A673 (cell line): ENCODE measurements at regions not wholly inside any gene's neighbourhood (a gene's known extent, or its start where the extent isn't known, plus 50 kb on each side); places are given as distances from the start of the nearest gene placed in this dataset.

Experiments
- BruUV-seq: library from RNA; stranded (reverse); fragments of 400-500 nt; replicated peaks from 2 replicates; lab custom pipeline; 2021; lab: Mats Ljungman, UMichigan
- CTCF ChIA-PET: fragments of 300-600 bp; sonication (Branson Sonifier 250); formaldehyde crosslinking; loops from one replicate; lab custom pipeline; 2022; ENCODE audit warnings: antibody characterized with exemption; lab: Charles Lee
- POLR2A ChIA-PET: fragments of 300-600 bp; sonication (Branson Sonifier 250); formaldehyde crosslinking; loops from one replicate; lab custom pipeline; 2022; ENCODE audit warnings: antibody characterized with exemption; ENCODE audit not compliant: low non-redundant PET; lab: Charles Lee
- DNase-seq: peaks from one replicate; pipeline ENCODE4 v3.0.0-alpha.2; 2015; ENCODE audit warnings: low spot score
- H3K27ac ChIP-seq: fragments of 200-600 bp; sonication (generic); 2 replicates; pipeline ENCODE4 v1.5.1; 2016; ENCODE audit warnings: mixed run types, low read depth, mild to moderate bottlenecking, mixed read lengths, antibody characterized with exemption, low read length; ENCODE audit not compliant: poor library complexity, severe bottlenecking
- H3K27me3 ChIP-seq: fragments of 200-600 bp; sonication (generic); replicated peaks from 2 replicates; pipeline ENCODE4 v1.6.1; 2017; ENCODE audit warnings: mixed run types, low read depth, mild to moderate bottlenecking, mixed read lengths, antibody characterized with exemption, low read length; ENCODE audit not compliant: insufficient read depth, poor library complexity
- H3K36me3 ChIP-seq: fragments of 200-600 bp; sonication (generic); 2 replicates; pipeline ENCODE4 v1.6.1; 2016; ENCODE audit warnings: mixed run types, mild to moderate bottlenecking, mixed read lengths, antibody characterized with exemption, low read length; ENCODE audit not compliant: insufficient read depth, poor library complexity, severe bottlenecking
- H3K4me1 ChIP-seq: fragments of 200-600 bp; sonication (generic); 2 replicates; pipeline ENCODE4 v1.6.1; 2017; ENCODE audit warnings: mixed run types, mild to moderate bottlenecking, mixed read lengths, antibody characterized with exemption, low read length; ENCODE audit not compliant: insufficient read depth, poor library complexity, severe bottlenecking
- H3K4me3 ChIP-seq: fragments of 200-600 bp; sonication (generic); 2 replicates; pipeline ENCODE4 v1.5.1; 2016; ENCODE audit warnings: low read depth, mixed run types, mild to moderate bottlenecking, mixed read lengths, low read length; ENCODE audit not compliant: poor library complexity, severe bottlenecking
- H3K9me3 ChIP-seq: fragments of 200-600 bp; sonication (generic); 2 replicates; pipeline ENCODE4 v1.6.1; 2016; ENCODE audit warnings: mixed run types, low read depth, mild to moderate bottlenecking, mixed read lengths, antibody characterized with exemption, low read length; ENCODE audit not compliant: poor library complexity, severe bottlenecking
- CTCF ChIP-seq: fragments of 300-800, 200-600 bp; sonication (generic); conservative IDR thresholded peaks from 2 replicates; pipeline ENCODE4 v1.5.1; 2017; ENCODE audit warnings: low read depth, mild to moderate bottlenecking, antibody characterized with exemption, low read length, moderate library complexity, mixed read lengths
- EZH2 ChIP-seq: fragments of 200-600 bp; sonication (generic); IDR thresholded peaks from 2 replicates; pipeline ENCODE4 v1.6.1; 2017; ENCODE audit warnings: borderline replicate concordance, low read depth, mild to moderate bottlenecking, mixed read lengths, antibody characterized with exemption, low read length; ENCODE audit not compliant: poor library complexity, severe bottlenecking
- intact Hi-C: fragments of 100-400 bp; cut with micrococcal nuclease; formaldehyde crosslinking; loops from one replicate; pipeline ENCODE4 v1.10.0; 2022; ENCODE audit not compliant: unreplicated experiment

- BruUV-seq, result no TSS peak
- intact Hi-C loops, result no loop called here
These were observed 467.5 kb downstream of the GPAM start for GRCh38 chr10:111716032-111716431.

GRCh38 chr10:111724121-111724520 lies 459.4 kb downstream of the GPAM start:
- no peaks in the 10 kb centered on the region for H3K4me1 ChIP-seq
- intact Hi-C loops, result no loop called here
- ChIA-PET CTCF (no interaction called here), POLR2A (no interaction called here)
- H3K9me3 ChIP-seq, result no peaks in the 10 kb centered on the region
- no peak for DNase-seq
- no peak overlapping the region for H3K27ac ChIP-seq
- H3K36me3 ChIP-seq, result no peaks in the 10 kb centered on the region
- peaks cover 5% of the 10 kb centered on the region for H3K27me3 ChIP-seq
- no peak overlapping the region for H3K4me3 ChIP-seq
- TF ChIP-seq CTCF (no peak), EZH2 (no peak)
- BruUV-seq, result no TSS peak

More at GRCh38 chr10:111716032-111716431, 467.5 kb downstream of the GPAM start:
- Histone ChIP-seq H3K27ac (no peak overlapping the region), H3K4me3 (no peak overlapping the region), H3K36me3 (no peaks in the 10 kb centered on the region), H3K9me3 (peaks cover 5% of the 10 kb centered on the region), H3K27me3 (no peaks in the 10 kb centered on the region), H3K4me1 (no peaks in the 10 kb centered on the region)
- TF ChIP-seq EZH2 (no peak), CTCF (no peak)
- ChIA-PET POLR2A (no interaction called here), CTCF (no interaction called here)
- DNase-seq, result no peak

DNA sequence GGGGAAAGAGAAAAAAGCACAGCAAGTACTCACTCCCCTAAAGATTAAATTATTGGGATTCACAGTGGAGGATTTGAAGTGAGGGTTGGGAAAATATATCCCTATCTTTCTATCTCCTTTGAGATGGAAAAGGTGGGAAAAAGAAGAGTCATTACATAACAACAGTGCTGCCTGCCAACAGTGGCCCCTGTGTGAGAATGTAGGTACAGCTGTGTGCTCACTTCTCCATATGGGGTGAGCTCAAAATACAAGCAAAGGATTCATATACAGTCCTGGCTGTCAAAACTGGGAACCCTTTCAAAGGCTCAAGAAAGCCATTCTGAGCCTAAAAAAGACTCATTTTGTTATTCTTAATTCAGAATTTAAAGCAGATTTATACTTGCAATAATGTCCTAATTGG lies 458.5 kb downstream of the GPAM start:
- TF ChIP-seq CTCF (no peak), EZH2 (no peak)
- Histone ChIP-seq H3K27ac (no peak overlapping the region), H3K4me3 (no peak overlapping the region), H3K27me3 (peaks cover 5% of the 10 kb centered on the region), H3K36me3 (no peaks in the 10 kb centered on the region), H3K9me3 (no peaks in the 10 kb centered on the region), H3K4me1 (no peaks in the 10 kb centered on the region)
- ChIA-PET POLR2A (no interaction called here), CTCF (no interaction called here)
- DNase-seq, result no peak
- BruUV-seq, result no TSS peak
- intact Hi-C loops, result no loop called here
